Lower leg skin (tissue), 4 donors: ENCODE measurements at regions not wholly inside any gene's neighbourhood (a gene's known extent, or its start where the extent isn't known, plus 50 kb on each side); places are given as distances from the start of the nearest gene placed in this dataset.

Experiments
- DNase-seq, 2 donors: peaks; one replicate each; pipeline ENCODE4 v3.0.0-alpha.2; 2019; ENCODE audit warnings: low spot score in 2 of 2
- H3K4me3 ChIP-seq: fragments of 200-600 bp; sonication (generic); 2 replicates; pipeline ENCODE4 v1.5.1; 2017; ENCODE audit warnings: mild to moderate bottlenecking, low read depth; ENCODE audit not compliant: poor library complexity, severe bottlenecking
- POLR2A ChIP-seq, 2 donors: fragments of 450-650 bp; IDR thresholded peaks; one replicate each; pipeline ENCODE4 v1.6.1; 2016 to 2017; ENCODE audit warnings: antibody characterized with exemption in 2 of 2, mild to moderate bottlenecking in 1 of 2, moderate library complexity in 1 of 2
- WGBS, 2 donors: methylation state at CpG; one replicate each; pipeline ENCODE4 v1.1.5; 2018; 5-methylcytosine and 5-hydroxymethylcytosine counted together
- intact Hi-C: fragments of 100-400 bp; cut with DNase I; formaldehyde crosslinking; loops from one replicate; pipeline ENCODE4 v1.15.0; 2023; ENCODE audit warnings: low total_unique reads
- TF ChIP-seq, protein P1 (sequence below), 3 donors: fragments of 450-650 bp; IDR thresholded peaks; one replicate each; pipeline ENCODE4 v1.5.1; 2016; ENCODE audit warnings: antibody characterized with exemption in 3 of 3, mild to moderate bottlenecking in 3 of 3, moderate library complexity in 2 of 3

DNA sequence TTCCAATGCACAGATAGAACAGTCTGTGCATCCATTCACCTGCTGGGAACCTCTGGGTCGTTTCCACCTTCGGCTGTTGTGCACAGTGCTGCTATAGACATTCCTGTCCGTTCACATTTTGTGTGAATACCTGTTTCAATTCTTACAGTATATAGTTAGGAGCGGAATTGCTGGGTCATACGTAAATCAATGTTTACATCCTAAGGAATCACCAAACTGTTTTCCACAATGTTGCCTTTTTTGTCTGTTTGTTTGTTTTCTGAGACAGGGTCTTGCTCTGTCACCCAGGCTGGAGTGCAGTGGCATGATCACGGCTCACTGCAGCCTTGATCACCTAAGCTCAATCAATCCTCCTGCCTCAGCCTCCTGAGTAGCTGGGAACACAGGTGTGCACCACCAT, 158.3 kb downstream of the CRYBB2 start:
- no peak overlapping the region for H3K4me3 ChIP-seq
- 92 to 95% methylated on average over 6 of the region's 6 CpGs for WGBS, 2 donors
- DNase-seq: no peak
- intact Hi-C loops: no loop called here
- TF ChIP-seq POLR2A (IDR thresholded peaks at IDR 0.05): no peak
- TF ChIP-seq, protein P1, sequence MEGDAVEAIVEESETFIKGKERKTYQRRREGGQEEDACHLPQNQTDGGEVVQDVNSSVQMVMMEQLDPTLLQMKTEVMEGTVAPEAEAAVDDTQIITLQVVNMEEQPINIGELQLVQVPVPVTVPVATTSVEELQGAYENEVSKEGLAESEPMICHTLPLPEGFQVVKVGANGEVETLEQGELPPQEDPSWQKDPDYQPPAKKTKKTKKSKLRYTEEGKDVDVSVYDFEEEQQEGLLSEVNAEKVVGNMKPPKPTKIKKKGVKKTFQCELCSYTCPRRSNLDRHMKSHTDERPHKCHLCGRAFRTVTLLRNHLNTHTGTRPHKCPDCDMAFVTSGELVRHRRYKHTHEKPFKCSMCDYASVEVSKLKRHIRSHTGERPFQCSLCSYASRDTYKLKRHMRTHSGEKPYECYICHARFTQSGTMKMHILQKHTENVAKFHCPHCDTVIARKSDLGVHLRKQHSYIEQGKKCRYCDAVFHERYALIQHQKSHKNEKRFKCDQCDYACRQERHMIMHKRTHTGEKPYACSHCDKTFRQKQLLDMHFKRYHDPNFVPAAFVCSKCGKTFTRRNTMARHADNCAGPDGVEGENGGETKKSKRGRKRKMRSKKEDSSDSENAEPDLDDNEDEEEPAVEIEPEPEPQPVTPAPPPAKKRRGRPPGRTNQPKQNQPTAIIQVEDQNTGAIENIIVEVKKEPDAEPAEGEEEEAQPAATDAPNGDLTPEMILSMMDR (IDR thresholded peaks at IDR 0.05): no peak

DNA sequence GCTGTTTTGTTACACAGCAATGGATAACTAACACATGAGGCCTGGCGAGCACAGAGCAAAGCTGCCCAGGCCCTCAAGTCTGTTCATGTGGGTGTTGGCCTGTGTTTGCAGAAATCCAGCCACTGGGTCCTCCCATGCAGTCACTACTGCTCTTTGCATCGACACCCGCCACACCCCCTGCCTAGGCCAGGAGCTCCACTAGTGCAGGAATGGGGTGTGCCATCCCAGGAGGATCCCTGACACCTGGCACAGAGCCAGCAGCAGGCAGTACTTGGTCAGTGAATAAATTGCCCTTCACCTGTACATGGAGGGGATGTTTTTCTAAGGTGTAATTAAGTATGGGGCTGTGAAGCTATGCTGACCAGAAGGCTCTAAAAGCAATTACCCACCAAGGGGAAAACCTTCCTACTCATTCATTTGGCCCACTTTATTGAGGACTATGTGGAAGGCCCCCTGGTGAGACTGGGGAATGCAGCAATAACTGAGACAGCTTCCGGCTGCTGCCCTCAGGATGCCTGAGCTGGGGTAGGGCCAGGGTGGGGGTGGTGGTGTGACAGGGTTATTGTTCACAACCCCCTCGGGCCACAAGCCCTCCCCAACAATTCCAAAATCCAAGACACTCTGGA, 160.8 kb downstream of the CRYBB2 start:
- no peak for DNase-seq
- no peak overlapping the region for H3K4me3 ChIP-seq
- TF ChIP-seq, protein P1 (IDR thresholded peaks at IDR 0.05): no peak
- no peak for TF ChIP-seq POLR2A (IDR thresholded peaks at IDR 0.05)
- 90 to 97% methylated on average over 5 of the region's 5 CpGs for WGBS, 2 donors
- intact Hi-C loops: no loop called here

DNA sequence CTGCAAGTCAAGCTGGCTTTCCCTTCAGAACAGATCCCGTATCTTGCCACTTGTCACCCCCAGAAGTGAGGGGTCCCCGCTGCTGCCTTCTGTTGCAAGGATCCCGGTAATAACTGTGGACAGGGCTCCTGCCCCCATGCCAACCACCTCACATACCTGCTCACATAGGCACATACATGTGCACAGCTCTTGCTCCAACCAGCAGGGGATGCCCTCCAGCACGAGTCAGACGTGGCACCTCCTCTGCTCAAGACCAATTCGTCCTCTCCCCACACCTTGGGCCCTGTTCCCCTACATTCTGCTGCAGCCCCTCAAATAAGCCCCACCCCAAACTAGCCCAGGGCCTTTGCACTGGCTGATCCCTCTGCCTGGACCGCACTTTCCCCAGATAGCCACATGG, 163.3 kb downstream of the CRYBB2 start:
- intact Hi-C loops: no loop called here
- no peak overlapping the region for H3K4me3 ChIP-seq
- TF ChIP-seq, protein P1 (IDR thresholded peaks at IDR 0.05): no peak
- no peak for TF ChIP-seq POLR2A (IDR thresholded peaks at IDR 0.05)
- no peak for DNase-seq
- 75 to 76% methylated on average over 7 of the region's 7 CpGs for WGBS, 2 donors

DNA sequence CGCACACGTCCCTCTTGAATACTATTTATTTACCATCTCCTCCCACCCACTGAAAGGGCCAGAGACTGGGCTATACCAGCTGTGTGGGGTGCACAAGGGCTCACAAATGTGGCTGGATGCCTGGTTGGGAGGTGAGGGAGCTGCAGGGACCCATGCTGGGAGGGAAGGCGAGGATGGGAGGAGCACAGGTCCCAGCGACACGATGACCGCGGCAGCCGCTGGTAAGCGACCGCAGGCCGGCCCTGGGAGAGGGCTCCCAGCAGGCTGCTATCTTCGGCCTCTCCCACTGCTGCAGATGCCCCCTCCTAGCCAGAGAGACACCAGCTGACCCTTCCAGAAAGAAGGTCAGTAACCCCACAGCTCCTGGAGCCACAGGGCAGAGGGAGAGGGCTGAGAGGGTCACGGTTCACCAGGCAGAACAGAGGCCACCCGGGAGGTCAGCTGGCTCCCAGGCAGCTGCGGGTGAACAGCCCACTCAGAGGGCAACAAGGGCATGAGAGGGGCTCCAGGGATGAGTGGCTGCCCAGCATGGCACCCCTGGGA, 163.9 kb downstream of the CRYBB2 start:
- H3K4me3 ChIP-seq: no peak overlapping the region
- intact Hi-C loops: no loop called here
- TF ChIP-seq, protein P1 (IDR thresholded peaks at IDR 0.05): no peak
- TF ChIP-seq POLR2A (IDR thresholded peaks at IDR 0.05): no peak
- whole genome bisulfite sequencing, 2 donors: 82 to 83% methylated on average over 15 of the region's 15 CpGs
- no peak for DNase-seq

DNA sequence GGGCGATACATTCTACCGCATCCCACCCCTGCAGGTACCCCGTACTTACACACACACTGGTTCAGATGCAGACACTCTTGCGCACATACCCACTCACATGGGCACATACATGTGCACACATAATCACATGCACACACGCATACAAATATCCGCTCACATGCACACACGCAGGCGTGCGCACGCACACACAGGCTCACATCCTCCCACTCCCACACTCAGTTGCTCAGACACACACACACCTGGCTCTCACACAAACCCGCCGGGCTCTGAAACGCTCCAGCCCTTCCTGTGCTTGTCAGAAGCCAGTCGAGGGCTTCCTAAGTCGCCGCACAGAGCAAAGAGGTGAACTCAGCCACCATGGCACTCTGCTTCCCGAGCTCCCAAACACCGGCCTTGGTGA, 164.5 kb downstream of the CRYBB2 start:
- intact Hi-C loops: no loop called here
- H3K4me3 ChIP-seq: no peak overlapping the region
- no peak for TF ChIP-seq POLR2A (IDR thresholded peaks at IDR 0.05)
- TF ChIP-seq, protein P1 (IDR thresholded peaks at IDR 0.05): no peak
- no peak for DNase-seq
- WGBS, 2 donors: 82 to 88% methylated on average over 18 of the region's 18 CpGs

DNA sequence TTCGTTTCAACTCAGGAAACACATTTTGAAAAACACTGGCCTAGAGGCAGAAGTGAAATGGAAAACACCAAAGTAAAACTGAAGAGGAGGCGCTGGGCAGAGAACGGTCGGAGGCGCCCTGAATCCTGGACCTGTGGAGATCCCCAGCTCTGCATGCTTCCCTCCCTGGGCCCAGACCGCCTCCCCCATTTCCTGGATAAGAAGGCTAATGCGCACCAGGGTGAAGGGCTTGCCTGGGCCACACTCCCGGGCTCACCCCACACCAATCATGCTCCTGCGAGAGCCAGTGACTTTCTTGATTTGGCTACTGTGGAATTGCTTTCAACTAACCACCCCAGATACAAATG, 167.1 kb downstream of the CRYBB2 start:
- TF ChIP-seq, protein P1 (IDR thresholded peaks at IDR 0.05): no peak
- TF ChIP-seq POLR2A (IDR thresholded peaks at IDR 0.05): no peak
- H3K4me3 ChIP-seq: no peak overlapping the region
- 83 to 89% methylated on average over 9 of the region's 9 CpGs for WGBS, 2 donors
- intact Hi-C loops: no loop called here
- DNase-seq: no peak
